K562 (cell line): ENCODE measurements at regions not wholly inside any gene's neighbourhood (a gene's known extent, or its start where the extent isn't known, plus 50 kb on each side); places are given as distances from the start of the nearest gene placed in this dataset.

ENCODE experiments used
- AFF4 ChIP-seq: sonication (generic); formaldehyde crosslinking; IDR thresholded peaks from 2 replicates; pipeline ENCODE4 v1.8.0; 2023; ENCODE audit warnings: mild to moderate bottlenecking, missing genetic modification reagents
- FOXM1 ChIP-seq, 2 experiments: fragments of 450-650 bp in 1 of 2; sonication (generic) in 1 of 2; formaldehyde crosslinking in 1 of 2; IDR thresholded peaks; 2 replicates each; pipeline versions ENCODE4 v1.6.1 to v1.9.0; 2017 to 2022; ENCODE audit warnings: low read depth in 2 of 2, mild to moderate bottlenecking in 2 of 2, missing genetic modification reagents in 1 of 2, moderate library complexity in 1 of 2
- HNRNPK ChIP-seq: fragments of 200-400 bp; formaldehyde crosslinking; IDR thresholded peaks from one replicate; pipeline ENCODE4 v1.6.1; 2018; ENCODE audit warnings: mild to moderate bottlenecking, low read depth, low read length; ENCODE audit not compliant: poor library complexity, severe bottlenecking
- MEIS2 ChIP-seq: fragments of 450-650 bp; IDR thresholded peaks from 2 replicates; pipeline ENCODE4 v1.6.1; 2014; ENCODE audit warnings: mild to moderate bottlenecking; ENCODE audit not compliant: partially characterized antibody
- MGA ChIP-seq: fragments of 450-650 bp; IDR thresholded peaks from 2 replicates; pipeline ENCODE4 v1.6.1; 2016; ENCODE audit warnings: mild to moderate bottlenecking, moderate library complexity
- TBL1XR1 ChIP-seq, 2 experiments: IDR thresholded peaks; 2 replicates each; pipeline ENCODE4 v1.6.1; 2012; ENCODE audit warnings: improper control_type of control experiment in 2 of 2, low read length in 2 of 2, mild to moderate bottlenecking in 1 of 2
- ZFP91 ChIP-seq: sonication (generic); formaldehyde crosslinking; IDR thresholded peaks from 2 replicates; pipeline ENCODE4 v1.8.0; 2022; ENCODE audit warnings: mild to moderate bottlenecking, missing genetic modification reagents
- ZNF79 ChIP-seq: fragments of 250-450 bp; sonication (Bioruptor Pico); IDR thresholded peaks from 2 replicates; pipeline ENCODE4 v1.4.0; 2020; ENCODE audit warnings: low read depth, mild to moderate bottlenecking, moderate library complexity

- TF ChIP-seq MGA: no peak
- no peak for TF ChIP-seq ZFP91 (CRISPR knock-in tag)
- no peak for TF ChIP-seq MEIS2
- no peak for TF ChIP-seq ZNF79 (CRISPR knock-in tag)
- no peak for TF ChIP-seq TBL1XR1 (IDR thresholded peaks at IDR 0.05; ENCODE audit: low read length in 2 of 2)
- TF ChIP-seq HNRNPK: no peak
- TF ChIP-seq AFF4: no peak
- TF ChIP-seq FOXM1 (IDR thresholded peaks at IDR 0.05; ENCODE audit: low read depth): no peak
- TF ChIP-seq FOXM1 (CRISPR knock-in tag; IDR thresholded peaks at IDR 0.05; ENCODE audit: low read depth): no peak
Measured at GRCh38 chr21:43318841-43319781, 107.8 kb downstream of the SIK1 start (continued).
